PC-3 (cell line): ENCODE measurements at regions not wholly inside any gene's neighbourhood (a gene's known extent, or its start where the extent isn't known, plus 50 kb on each side); places are given as distances from the start of the nearest gene placed in this dataset.

ENCODE experiments used
- ATAC-seq: fragments of 200-7000 bp; cut with Tn5 transposase; 2 replicates; pipeline ENCODE4 v1.9.1; 2020; ENCODE audit warnings: mild to moderate bottlenecking, moderate library complexity
- BruUV-seq: library from RNA; stranded (reverse); fragments of 400-500 nt; replicated peaks from 2 replicates; lab custom pipeline; 2021; lab: Mats Ljungman, UMichigan
- CTCF ChIA-PET: fragments of 300-600 bp; sonication (Branson Sonifier 250); formaldehyde crosslinking; loops from one replicate; lab custom pipeline; 2022; ENCODE audit warnings: antibody characterized with exemption; lab: Charles Lee
- POLR2A ChIA-PET: fragments of 300-600 bp; sonication (Branson Sonifier 250); formaldehyde crosslinking; loops from one replicate; lab custom pipeline; 2022; ENCODE audit warnings: antibody characterized with exemption; ENCODE audit not compliant: unreplicated experiment; lab: Charles Lee
- DNase-seq: peaks from one replicate; pipeline ENCODE4 v3.0.0-alpha.2; 2015
- H2AFZ ChIP-seq: fragments of 300-600 bp; sonication (generic); 2 replicates; pipeline ENCODE4 v1.6.0; 2016; ENCODE audit warnings: antibody characterized with exemption, low read length
- H3F3A ChIP-seq: fragments of 300-600 bp; sonication (generic); one replicate; pipeline ENCODE4 v1.6.0; 2017; ENCODE audit warnings: antibody characterized with exemption, low read length, control low read depth, mild to moderate bottlenecking; ENCODE audit not compliant: unreplicated experiment
- H3K27ac ChIP-seq: fragments of 300-600 bp; sonication (generic); 2 replicates; pipeline ENCODE4 v1.5.1; 2016; ENCODE audit warnings: mild to moderate bottlenecking, low read length
- H3K27me3 ChIP-seq: fragments of 300-600 bp; sonication (generic); 2 replicates; pipeline ENCODE4 v1.6.1; 2016; ENCODE audit warnings: low read length, mixed read lengths
- H3K36me3 ChIP-seq: fragments of 300-600 bp; sonication (generic); 2 replicates; pipeline ENCODE4 v1.6.1; 2016; ENCODE audit warnings: low read depth, mixed run types, low read length, mixed read lengths
- H3K4me1 ChIP-seq: fragments of 300-600 bp; sonication (generic); 2 replicates; pipeline ENCODE4 v1.5.1; 2016; ENCODE audit warnings: low read length; ENCODE audit not compliant: insufficient read depth
- H3K4me2 ChIP-seq: fragments of 300-600 bp; sonication (generic); 2 replicates; pipeline ENCODE4 v1.6.0; 2016; ENCODE audit warnings: low read length
- H3K4me3 ChIP-seq: fragments of 300-600 bp; sonication (generic); 2 replicates; pipeline ENCODE4 v1.5.1; 2016; ENCODE audit warnings: mild to moderate bottlenecking, low read length, mixed read lengths
- H3K79me2 ChIP-seq: fragments of 300-600 bp; sonication (generic); 2 replicates; pipeline ENCODE4 v1.6.1; 2017; ENCODE audit warnings: low read length, mixed read lengths
- H3K9ac ChIP-seq: fragments of 300-600 bp; sonication (generic); 2 replicates; pipeline ENCODE4 v1.6.0; 2016; ENCODE audit warnings: mild to moderate bottlenecking, low read length
- H3K9me2 ChIP-seq: fragments of 300-600 bp; sonication (generic); replicated peaks from 2 replicates; pipeline ENCODE4 v1.6.1; 2016; ENCODE audit warnings: mixed run types, low read length, mixed read lengths
- H3K9me3 ChIP-seq: fragments of 300-600 bp; sonication (generic); 2 replicates; pipeline ENCODE4 v1.6.1; 2016; ENCODE audit warnings: low read length, mixed read lengths
- H4K20me1 ChIP-seq: fragments of 300-600 bp; sonication (generic); 2 replicates; pipeline ENCODE4 v1.6.1; 2016; ENCODE audit warnings: low read length, mixed read lengths
- CTCF ChIP-seq: fragments of 300-600 bp; sonication (generic); conservative IDR thresholded peaks from 2 replicates; pipeline ENCODE4 v1.5.1; 2017; ENCODE audit warnings: antibody characterized with exemption, low read depth, mild to moderate bottlenecking, low read length
- EZH2 ChIP-seq: fragments of 300-600 bp; sonication (generic); IDR thresholded peaks from one replicate; pipeline ENCODE4 v1.6.1; 2017; ENCODE audit warnings: antibody characterized with exemption, mild to moderate bottlenecking, low read length; ENCODE audit not compliant: unreplicated experiment
- EZH2phosphoT487 ChIP-seq: fragments of 300-600 bp; sonication (generic); IDR thresholded peaks from 2 replicates; pipeline ENCODE4 v1.6.1; 2018; ENCODE audit warnings: mild to moderate bottlenecking, antibody characterized with exemption, low read length, borderline replicate concordance
- intact Hi-C: fragments of 100-400 bp; cut with micrococcal nuclease; formaldehyde crosslinking; loops from 2 replicates; pipeline ENCODE4 v1.9.0; 2023

DNA sequence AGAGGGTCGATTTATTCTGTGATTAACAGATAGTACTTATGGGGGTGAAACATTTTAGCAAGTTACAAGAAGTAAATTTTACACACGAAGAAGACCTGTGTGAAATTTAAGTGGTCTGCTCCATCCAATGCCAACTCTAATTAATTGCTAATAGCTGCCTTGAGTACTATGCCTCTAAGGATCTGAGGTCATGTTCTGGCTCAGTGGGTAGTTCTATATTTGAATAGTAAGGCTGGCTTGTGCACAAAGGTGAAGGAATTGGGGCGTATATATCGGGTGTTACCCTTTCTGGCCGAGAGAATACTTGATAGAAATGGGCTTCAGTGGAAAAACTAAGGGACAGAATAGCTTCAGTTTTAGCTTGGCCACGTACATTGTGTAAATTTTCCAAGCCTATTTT, 345.2 kb upstream of the ANKRD30A start:
- no peaks in the 10 kb centered on the region for H3K36me3 ChIP-seq
- peak overlapping the region; percentile 6 for H2AFZ ChIP-seq
- peak overlapping the region; percentile 2 for H3K27ac ChIP-seq
- ATAC-seq = 0 out of 2 replicates have a peak, but pooled peaks have one; percentile 4
- intact Hi-C loops = no loop called here
- H3K27me3 ChIP-seq = no peaks in the 10 kb centered on the region
- ChIA-PET POLR2A (no interaction called here), CTCF (interaction anchor here (0.6 to 4.0 kb wide), 18 partner anchors 21 to 1167 kb away, joined by 3 to 98 read pairs (median 12); no protein-coding TSS in a partner anchor)
- no peaks in the 10 kb centered on the region for H3F3A ChIP-seq
- DNase-seq = no peak
- H3K9ac ChIP-seq = peak overlapping the region; percentile 40
- no peak overlapping the region for H3K4me3 ChIP-seq
- no peaks in the 10 kb centered on the region for H3K9me3 ChIP-seq
- peaks cover 28% of the 10 kb centered on the region for H3K4me1 ChIP-seq
- no peaks in the 10 kb centered on the region for H3K9me2 ChIP-seq
- peak overlapping the region; percentile 11 for H3K4me2 ChIP-seq
- TF ChIP-seq EZH2 (no peak), EZH2phosphoT487 (no peak), CTCF (no peak)
- no peaks in the 10 kb centered on the region for H3K79me2 ChIP-seq
- BruUV-seq = no TSS peak
- no peaks in the 10 kb centered on the region for H4K20me1 ChIP-seq

- DNase-seq (peak; percentile 100), ATAC-seq (peak; percentile 98)
- Histone ChIP-seq H4K20me1 (no peaks in the 10 kb centered on the region), H3K9ac (peak overlapping the region; percentile 40), H3K4me1 (peaks cover 25% of the 10 kb centered on the region), H3K9me3 (no peaks in the 10 kb centered on the region), H3K4me2 (peak overlapping the region; percentile 11), H3K4me3 (no peak overlapping the region), H3K27me3 (no peaks in the 10 kb centered on the region), H3K27ac (peak overlapping the region; percentile 13), H3K9me2 (no peaks in the 10 kb centered on the region), H3F3A (no peaks in the 10 kb centered on the region), H2AFZ (peak overlapping the region; percentile 20), H3K79me2 (no peaks in the 10 kb centered on the region), H3K36me3 (no peaks in the 10 kb centered on the region)
- intact Hi-C loops = loop anchor here (1.0 to 5.0 kb wide), 20 partner anchors 20 to 1165 kb away; no protein-coding TSS in a partner anchor
- TF ChIP-seq EZH2 = no peak
- TF ChIP-seq CTCF = peak; percentile 100
- POLR2A ChIA-PET = interaction anchor here (0.6 to 0.8 kb wide), 6 partner anchors 41 to 1223 kb away, joined by 3 to 5 read pairs (median 4); no protein-coding TSS in a partner anchor
- BruUV-seq = TSS peak; percentile 44
- CTCF ChIA-PET = interaction anchor here (0.5 to 4.0 kb wide), 39 partner anchors 17 to 1584 kb away, joined by 3 to 98 read pairs (median 5); no protein-coding TSS in a partner anchor
Measured at GRCh38 chr10:36779238-36779846, 346.1 kb upstream of the ANKRD30A start.

DNA sequence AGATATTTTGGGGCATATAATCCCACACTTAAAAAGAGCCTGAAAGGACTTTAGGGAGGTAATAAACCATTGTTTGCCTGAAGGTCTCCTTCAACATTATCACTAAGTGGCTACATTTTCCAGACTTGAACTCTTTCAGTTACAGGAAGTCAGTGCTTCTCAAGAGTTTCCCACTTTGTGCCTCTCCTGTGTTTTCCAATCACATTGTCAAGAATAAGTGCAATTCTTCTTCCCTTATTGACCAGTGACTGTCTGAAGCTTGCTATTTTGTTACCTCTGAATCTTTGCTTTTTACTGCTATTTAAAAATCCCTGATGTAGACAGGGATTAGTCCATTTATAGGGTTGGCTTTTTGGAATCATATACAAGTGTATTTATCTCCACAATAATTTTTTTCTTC, 346.7 kb upstream of the ANKRD30A start:
- Histone ChIP-seq H3K36me3 (no peaks in the 10 kb centered on the region), H3K4me2 (no peak overlapping the region), H4K20me1 (no peaks in the 10 kb centered on the region), H3K9me2 (no peaks in the 10 kb centered on the region), H3K9ac (peak overlapping the region; percentile 40), H3K4me3 (no peak overlapping the region), H3K27ac (peak overlapping the region; percentile 13), H3F3A (no peaks in the 10 kb centered on the region), H3K4me1 (peaks cover 24% of the 10 kb centered on the region), H3K9me3 (no peaks in the 10 kb centered on the region), H3K79me2 (no peaks in the 10 kb centered on the region), H3K27me3 (no peaks in the 10 kb centered on the region), H2AFZ (peak overlapping the region; percentile 20)
- ATAC-seq = peak; percentile 16
- POLR2A ChIA-PET = interaction anchor here (0.6 to 0.7 kb wide), 3 partner anchors 53 to 1222 kb away, joined by 3 to 5 read pairs (median 4); no protein-coding TSS in a partner anchor
- CTCF ChIA-PET = interaction anchor here (0.5 to 4.0 kb wide), 19 partner anchors 40 to 1583 kb away, joined by 3 to 98 read pairs (median 8); no protein-coding TSS in a partner anchor
- TF ChIP-seq EZH2 = no peak
- no peak for TF ChIP-seq EZH2phosphoT487
- no peak for TF ChIP-seq CTCF
- no TSS peak for BruUV-seq
- DNase-seq = peak; percentile 39
- intact Hi-C loops = loop anchor here (1.0 to 5.0 kb wide), 20 partner anchors 19 to 1164 kb away; no protein-coding TSS in a partner anchor
